GM18870 (cell line): ENCODE measurements at regions not wholly inside any gene's neighbourhood (a gene's known extent, or its start where the extent isn't known, plus 50 kb on each side); places are given as distances from the start of the nearest gene placed in this dataset.
"Not testable (repeated sequence)": the region's sequence is repeated elsewhere in the genome, so short reads cannot be mapped to it uniquely, and the experiment has no call there.

ENCODE experiments used
- ATAC-seq: cut with Tn5 transposase; IDR thresholded peaks from one replicate; pipeline ENCODE4 v1.9.1; 2021; ENCODE audit warnings: moderate library complexity; ENCODE audit not compliant: unreplicated experiment

DNA sequence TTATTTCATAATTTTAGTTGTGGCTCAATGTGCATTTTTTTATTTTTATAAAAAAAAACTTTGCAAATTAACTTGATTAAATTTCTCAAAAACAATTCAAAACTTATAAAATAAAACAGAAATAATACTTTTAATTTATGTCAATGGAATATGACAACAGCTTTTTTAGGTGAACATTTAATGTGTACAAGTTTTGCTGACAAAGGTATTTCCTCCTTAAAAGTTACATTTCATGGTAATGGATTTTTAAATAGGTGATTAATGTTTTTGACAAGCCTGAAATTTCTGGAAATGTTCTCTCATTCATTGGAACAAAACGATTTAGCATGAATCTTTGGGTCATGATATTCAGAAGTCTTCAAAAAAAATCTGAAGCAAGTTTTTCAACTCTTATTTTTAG lies 1160.0 kb downstream of the HACE1 start:
- no peak for ATAC-seq

DNA sequence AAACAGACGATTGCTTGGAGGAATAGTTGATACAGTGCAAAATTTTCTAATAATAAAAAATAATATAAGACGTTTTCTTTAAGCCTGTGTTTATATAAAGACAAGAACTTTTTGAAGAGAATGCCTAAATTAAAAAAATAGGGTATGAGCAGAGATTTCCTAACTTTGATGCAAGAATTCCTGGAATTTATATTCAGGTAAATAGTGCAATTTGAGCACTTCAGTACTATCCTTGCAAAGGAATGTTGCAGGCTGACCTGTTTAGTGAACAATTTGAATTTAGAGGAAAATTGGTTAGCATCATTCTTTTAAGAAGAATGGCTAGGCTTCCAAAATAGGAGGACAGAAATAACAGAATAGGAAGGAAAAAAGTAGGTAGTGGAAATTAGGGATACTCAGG lies 1172.3 kb downstream of the HACE1 start:
- no peak for ATAC-seq

DNA sequence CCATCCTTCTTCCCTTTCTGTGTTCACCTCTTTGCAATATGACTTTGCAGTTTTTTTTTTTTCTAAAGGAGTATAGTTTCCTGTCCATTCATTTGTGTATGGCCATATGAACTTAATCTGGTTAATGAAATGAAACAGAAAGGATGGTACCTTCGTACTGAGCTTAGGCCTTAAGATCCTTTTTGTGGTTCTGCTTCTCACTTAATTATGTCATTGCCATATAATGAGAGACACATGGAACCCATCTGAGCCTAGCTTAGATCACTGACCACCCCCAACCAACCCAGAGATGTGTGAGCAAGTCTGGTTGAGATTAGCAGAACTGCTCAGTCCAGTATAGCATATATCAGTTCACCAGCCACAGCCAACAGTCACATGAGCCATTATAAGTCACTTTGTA lies 1179.6 kb downstream of the HACE1 start:
- no peak for ATAC-seq

DNA sequence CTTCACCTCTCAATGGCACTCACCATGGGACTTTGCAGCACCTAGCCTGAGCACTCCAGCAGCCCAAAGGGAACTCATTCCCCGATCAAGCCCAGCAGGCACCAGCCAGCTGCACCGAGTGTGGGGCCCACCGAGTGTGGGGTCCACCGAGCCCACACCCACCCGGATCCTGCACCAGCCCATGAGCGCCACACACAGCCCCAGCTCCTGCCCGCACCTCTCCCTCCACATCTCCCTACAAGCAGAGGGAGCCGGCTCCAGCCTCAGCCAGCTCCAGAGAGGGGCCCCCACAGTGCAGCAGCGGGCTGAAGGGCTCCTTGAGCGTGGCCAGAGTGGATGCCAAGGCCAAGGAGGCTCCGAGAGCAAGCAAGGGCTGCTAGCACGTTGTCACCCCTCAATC lies 1182.4 kb downstream of the HACE1 start:
- ATAC-seq: no peak

DNA sequence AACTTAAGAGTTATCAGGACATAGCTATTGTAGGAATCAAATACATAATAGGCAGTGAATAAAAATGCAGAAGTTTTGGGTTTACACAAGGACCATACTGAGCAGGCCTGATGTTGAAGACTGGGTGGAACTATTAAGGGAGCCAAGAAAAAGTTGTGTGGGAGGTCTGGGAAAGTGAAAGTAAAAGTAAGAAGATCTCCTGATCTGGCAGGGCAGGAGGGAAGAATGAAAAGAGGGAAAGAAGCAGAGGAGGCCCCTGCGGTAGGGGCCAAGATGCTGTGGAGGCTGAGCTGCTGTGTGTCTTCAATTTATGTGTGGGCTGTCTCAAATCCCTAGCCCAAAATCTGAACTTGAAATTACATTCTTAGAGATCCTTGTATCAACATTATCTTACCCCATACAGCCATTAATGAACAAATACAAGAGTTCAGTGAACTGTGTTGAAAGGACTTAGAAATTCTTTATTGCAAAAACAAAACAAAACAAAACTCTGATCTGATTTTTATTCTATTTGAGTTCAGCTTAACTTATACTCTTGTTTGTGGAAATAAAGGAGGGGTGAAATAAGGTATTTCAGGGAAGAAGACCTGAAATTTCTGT lies 1183.8 kb downstream of the HACE1 start:
- no peak for ATAC-seq

DNA sequence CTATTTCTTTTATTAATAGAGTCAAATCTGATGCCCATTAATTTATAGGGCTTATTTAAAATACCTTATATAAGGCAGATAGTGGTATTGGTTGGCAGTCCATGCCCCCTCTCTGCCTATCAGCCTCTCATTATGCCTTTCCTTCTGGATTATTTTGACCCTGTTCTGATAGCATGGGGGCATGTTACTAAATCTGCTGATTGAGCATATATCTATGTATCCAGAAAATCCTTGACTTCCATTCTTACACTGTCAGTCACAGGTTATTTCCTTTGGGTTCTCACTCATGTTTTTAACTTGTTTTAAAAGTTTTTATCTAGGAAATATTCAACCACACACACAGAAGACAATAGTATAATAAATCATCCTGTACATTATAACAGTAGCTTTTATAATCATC lies 1184.9 kb downstream of the HACE1 start:
- ATAC-seq: no peak

DNA sequence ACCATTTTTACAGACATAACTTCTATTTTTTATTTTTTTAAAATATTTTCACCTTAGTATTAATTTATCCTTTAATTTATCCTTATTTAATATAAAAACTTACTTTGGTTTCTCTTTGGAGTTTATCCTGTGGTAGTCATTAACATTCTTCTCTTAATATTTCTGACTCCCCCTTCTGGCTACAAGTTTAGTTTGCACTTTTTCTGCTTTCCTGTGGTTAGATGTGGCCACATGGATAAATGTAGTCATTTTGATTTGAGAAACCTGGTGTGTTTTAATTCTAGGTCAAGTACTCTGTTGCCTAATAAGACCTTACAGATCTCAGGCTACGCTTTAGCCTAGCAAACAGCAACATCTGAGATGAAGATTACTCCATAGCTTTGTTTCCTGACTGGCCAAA lies 1187.5 kb downstream of the HACE1 start:
- no peak for ATAC-seq

DNA sequence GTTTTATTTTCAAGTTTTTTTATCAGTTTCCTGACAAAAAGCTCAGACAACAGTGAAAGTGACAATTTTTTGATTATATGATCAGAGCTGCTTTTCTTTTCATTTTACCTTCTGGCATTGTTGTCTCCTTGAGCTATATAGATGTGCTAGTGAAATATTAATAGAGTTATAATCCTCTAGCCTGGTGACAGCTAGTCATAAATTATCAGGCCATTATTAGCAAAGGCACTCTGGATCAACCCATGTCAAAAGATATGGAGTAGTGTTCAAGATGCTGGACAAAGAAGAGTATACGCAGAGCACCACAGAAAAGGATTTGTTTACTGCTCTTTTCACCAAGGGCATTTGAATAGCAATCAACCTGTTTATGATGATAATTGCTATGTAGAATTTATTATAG lies 1230.1 kb downstream of the HACE1 start:
- no peak for ATAC-seq

DNA sequence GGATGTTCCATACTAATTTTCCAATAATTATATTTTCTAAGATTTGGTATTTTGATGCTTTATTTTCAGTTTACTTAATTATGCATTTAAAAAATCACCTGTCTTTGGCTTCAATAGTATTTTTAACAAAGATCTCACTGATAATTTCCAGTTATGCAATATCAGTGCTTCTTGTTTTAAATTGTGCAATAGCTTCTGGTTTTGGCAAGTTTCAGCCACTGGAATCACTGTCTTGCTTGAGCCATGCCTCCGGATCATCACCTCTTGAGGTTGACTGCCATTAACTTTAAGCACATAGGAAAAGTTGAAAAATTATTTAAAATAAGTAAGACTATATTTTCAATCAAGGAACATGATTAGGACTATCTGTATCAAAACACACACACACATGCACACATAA lies 1242.1 kb downstream of the HACE1 start:
- ATAC-seq: no peak

DNA sequence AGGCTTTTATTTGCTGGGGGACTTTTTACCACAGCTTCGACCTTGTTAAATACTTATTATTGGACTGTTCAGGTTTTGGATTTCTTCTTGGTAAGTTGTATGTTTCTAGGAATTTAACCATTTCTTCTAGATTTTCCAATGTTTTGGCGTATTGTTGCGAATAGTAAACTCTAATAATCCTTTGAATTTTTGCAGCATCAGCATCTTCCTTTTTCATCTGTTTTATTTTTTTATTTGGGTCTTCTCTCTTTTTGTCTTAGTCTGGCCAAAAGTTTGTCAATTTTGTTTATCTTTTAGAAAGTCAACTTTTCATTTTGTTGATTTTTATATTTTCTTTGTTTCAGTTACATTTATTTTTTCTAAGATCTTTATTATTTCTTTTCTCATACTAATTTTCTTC lies 1272.0 kb downstream of the HACE1 start:
- no peak for ATAC-seq

DNA sequence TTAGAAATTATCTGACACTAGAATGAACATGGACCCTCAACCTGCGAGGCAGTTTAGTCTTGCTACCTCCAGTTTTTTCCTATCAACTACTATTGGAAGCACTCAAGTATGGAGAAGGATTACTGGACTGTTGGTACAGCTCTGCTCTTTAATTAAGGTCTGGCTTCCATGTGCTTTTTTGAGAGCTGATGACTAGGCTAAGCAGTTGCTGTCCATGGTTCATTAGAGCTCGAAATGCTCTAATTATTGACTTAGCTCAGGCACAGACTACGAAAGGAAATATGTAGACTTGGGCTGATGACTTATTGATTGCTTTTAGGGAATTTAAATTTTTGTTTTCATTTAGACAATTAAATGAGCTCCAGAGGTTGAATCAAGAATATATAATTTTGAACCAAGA lies 1281.6 kb downstream of the HACE1 start:
- no peak for ATAC-seq

DNA sequence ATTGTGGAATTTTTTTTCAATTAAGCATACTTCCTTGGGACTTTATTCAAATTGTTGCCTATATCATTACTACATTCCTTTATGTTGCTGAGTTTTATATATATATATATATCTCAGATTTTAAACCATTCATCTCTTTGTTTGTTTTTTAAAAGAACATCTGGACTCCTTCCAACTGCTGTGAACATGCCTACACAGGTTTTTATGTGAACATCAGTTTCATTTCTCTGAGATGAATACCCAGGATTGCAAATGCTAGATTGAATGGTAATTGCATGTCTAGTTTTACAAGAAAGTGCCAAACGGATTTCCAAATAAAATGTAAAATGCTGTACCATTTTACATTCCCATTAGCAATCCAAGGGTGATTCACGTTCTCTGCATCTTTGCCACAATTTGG lies 1289.3 kb downstream of the HACE1 start:
- ATAC-seq: no peak

DNA sequence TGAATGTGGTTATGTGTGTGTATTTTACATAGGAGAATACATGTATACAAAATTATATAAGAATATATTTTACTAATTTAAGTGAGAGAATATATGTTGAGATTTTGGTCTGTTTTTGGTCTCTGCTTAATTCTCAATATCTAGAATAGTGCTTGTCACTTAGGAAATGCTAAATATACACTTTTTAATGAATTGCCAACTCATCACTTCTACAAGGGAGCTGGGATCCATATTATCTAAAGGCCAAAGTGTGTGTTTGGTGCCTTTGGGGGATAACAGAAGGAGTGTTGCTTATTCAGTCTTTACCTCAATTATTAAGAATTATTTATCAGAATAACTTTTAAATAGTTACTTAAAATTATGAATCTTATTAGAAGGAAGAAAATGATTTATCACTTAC lies 1304.8 kb downstream of the HACE1 start:
- ATAC-seq: no peak

DNA sequence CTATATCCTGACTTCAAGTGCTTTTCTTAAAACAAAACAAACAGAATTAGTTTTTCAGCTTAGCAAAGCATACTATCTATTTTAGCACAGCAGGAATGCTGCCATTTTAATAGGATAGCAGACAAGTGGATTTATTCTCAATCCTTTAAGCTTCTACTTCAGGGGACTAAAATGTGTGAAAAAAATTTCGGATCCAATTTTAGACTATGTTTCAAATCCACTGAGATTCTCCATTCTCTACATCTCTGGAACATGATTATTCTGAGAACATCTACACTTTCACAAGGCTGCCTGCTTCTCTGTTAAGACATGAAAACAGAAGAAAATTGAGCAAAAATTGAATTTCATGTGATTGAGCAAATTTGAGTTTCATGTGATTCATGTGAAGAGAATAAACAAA lies 1321.3 kb downstream of the HACE1 start:
- ATAC-seq: no peak

DNA sequence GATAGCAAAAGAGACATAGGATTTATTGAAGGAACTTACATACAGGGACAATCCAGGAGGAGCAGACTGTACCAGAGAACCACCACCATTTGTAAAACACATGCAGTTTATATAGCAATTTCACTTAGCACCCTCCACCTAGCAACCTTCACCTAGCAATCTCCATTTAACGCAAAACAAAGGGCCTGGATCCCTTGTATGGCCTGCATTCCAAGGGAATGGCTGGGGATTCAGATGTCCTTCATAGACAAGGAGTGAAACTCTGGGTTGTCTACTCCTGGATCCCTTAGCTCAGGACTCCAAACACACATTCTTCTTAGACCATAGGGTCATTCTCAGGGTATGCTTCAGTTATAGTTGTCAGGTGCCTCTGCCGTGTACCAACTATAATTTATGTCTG lies 1324.9 kb downstream of the HACE1 start:
- ATAC-seq: no peak

DNA sequence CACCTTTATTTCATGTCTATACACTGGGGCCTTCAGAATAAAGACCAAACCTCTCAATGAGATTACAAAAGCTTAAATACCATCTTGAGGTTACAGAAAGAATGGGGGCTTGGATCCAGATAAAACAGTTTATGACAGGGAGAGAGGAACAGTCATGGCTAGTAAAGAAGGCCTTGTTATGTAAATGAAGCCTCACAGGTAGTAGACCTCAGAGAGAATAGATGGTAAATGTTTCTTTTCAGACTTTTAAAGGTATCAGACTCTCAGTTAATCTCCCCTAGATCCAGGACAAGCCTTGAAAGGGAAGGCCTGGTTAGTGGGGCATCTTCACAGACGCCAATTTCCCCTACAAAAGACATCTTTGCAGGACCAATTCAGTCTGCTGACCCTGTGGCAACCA lies 1325.6 kb downstream of the HACE1 start:
- ATAC-seq: no peak

DNA sequence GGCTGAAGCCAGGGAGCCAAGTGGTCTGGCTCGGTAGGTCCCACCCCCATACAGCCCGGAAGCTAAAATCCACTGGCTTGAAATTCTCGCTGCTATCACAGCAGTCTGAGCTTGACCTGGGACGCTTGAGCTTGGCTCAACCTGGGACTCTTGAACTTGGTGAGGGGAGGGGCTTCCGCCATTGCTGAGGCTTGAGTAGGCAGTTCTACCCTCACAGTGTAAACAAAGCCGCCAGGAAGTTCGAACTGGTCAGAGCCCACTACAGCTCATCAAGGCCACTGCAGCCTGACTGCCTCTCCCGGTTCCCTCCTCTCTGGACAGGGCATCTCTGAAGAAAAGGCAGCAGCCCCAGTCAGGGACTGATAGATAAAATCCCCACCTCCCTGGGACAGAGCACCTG lies 1337.7 kb downstream of the HACE1 start:
- no peak for ATAC-seq

DNA sequence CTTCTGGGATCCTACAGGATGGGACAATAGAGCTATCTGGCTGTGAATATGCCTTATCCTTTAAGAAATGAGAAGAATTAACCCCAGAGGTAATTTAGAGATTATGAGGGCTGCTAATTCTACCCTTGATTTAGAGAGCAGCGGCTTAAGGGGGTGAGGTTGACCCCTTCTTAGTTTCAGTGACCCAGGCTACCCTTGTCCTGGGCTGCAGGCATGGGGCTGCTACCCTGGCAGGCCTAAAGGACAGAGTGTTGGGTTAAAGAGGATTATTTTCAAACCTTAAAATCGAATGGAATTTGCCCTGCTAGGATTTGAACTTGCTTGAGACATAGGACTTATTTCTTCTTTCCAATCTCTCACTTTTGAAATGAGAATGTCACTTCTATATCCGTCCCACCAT lies 1343.4 kb downstream of the HACE1 start:
- no peak for ATAC-seq

DNA sequence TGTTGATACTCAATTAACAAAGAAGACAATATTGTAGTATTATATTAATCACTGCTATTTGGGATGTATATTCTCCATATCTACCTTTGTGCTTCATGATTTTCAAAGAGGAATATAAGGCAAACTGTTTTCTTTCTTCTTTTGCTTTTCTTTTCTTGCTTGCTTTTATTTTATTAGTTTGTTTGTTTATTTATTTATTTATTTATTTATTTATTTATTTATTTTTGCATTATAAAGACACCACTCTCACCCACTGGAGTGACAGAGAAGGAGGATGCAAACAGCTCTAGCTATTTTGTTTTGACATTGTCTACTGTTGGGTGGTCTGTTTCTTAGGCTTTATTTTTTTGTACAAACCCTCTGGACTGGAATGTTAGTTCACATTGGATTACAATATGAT lies 1352.7 kb downstream of the HACE1 start:
- ATAC-seq: no peak

DNA sequence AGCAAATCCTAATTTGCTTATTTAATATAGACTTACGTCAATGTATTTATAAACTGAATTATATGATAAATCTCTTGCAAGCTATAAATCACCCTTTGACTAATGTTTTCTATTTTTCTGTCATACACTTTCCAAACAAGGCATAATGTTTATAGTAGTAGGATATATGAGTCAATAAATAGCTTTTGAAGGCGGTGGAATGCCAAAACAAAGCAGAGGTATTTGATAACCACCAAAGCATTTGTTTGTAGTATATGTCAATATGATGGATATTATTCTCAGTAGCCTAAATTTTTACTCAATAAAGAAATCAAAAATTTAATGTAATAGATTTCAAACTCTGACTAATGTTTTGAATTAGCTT lies 1354.6 kb downstream of the HACE1 start:
- ATAC-seq: no peak

DNA sequence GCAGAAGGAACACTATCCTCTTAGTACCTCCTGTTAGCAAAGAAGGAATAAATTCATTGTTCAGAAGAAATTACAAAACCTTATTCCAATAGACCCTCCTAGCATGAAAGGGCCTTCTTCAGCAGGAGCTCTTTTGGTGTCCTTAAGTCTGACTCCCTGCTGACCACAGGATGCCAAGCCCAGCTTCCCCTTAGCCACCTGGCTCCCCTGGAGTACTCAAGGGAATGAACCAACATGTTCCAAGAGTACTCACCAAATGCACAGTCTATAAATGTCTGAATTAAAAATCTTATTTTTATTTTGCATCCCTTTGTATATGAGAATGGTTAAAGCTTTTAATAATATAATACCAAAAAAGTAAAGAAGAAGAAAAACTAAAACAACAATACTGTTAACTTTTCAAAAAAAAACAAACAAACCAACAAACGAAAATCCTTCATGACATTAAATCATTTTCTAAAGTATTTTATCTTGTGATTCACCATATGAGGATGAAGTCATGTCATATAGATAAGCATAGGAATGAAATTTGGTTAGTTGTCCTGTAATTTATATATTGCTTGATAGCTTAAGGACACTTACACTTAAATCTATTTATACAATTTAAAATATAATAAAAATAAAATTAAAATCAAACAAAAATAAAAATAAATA lies 1355.1 kb downstream of the HACE1 start:
- ATAC-seq: no peak

DNA sequence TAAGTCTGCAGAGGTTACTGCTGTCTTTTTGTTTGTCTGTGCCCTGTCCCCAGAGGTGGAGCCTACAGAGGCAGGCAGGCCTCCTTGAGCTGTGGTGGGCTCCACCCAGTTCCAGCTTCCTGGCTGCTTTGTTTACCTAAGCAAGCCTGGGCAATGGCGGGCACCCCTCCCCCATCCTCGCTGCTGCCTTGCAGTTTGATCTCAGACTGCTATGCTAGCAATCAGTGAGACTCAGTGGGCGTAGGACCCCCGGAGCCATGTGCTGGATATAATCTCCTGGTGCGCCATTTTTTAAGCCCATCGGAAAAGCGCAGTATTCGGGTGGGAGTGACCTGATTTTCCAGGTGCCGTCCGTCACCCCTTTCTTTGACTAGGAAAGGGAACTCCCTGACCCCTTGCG lies 1363.1 kb downstream of the HACE1 start:
- not testable (repeated sequence) for ATAC-seq

DNA sequence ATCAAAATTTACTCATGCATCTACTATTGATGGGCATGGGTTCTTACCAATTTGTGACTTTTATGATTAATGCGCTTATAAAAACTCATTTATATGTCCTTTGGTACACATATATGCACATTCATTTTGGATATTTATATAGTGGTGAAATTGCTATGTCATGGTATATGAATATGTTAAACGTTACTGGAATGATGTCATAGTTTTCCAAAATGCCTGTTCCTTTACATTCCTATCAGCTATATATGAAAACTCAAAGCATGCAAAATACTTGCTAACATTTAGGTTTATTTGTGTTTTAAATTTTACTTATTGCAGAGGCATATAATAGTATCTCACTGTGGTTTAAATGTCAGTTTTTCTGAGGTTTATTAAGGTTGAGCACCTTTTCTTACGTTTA lies 1403.1 kb downstream of the HACE1 start:
- ATAC-seq: no peak
